ENCODE measurements at regions not wholly inside any gene's neighbourhood (a gene's known extent, or its start where the extent isn't known, plus 50 kb on each side); places are given as distances from the start of the nearest gene placed in this dataset.

GRCh38 chr1:219405531-219406331 lies 207.2 kb downstream of the ZC3H11B start:
- Mint-ChIP-seq H3K36me3 (no peaks in the 10 kb centered on the region), H3K9me3 (peaks cover 2 to 3% of the 10 kb centered on the region in 2 donors), H3K4me3 (no peak overlapping the region), H3K27ac (no peak overlapping the region), H3K27me3 (ENCODE audit: low read depth in 2 of 2) (no peaks in the 10 kb centered on the region), H3K4me1 (no peaks in the 10 kb centered on the region)
- Histone ChIP-seq H3K4me1 (ENCODE audit: control insufficient read depth, insufficient read depth, low read length) (no peaks in the 10 kb centered on the region), H3K27me3 (ENCODE audit: control insufficient read depth, insufficient read depth, low read length) (no peaks in the 10 kb centered on the region), H3K36me3 (ENCODE audit: control insufficient read depth, insufficient read depth, low read length) (no peaks in the 10 kb centered on the region), H3K27ac (ENCODE audit: low read length) (no peak overlapping the region), H3K4me3 (ENCODE audit: low read length) (no peak overlapping the region), H3K9me3 (ENCODE audit: control insufficient read depth, insufficient read depth, low read length) (no peaks in the 10 kb centered on the region)
- 91% methylated on average over 5 of the region's 6 CpGs for WGBS (ENCODE audit: insufficient coverage)
- TF ChIP-seq CTCF (IDR thresholded peaks at IDR 0.05), result no peak
- ATAC-seq (no peak), DNase-seq (no peak)
- intact Hi-C loops (cut with micrococcal nuclease), result no loop called here

DNA sequence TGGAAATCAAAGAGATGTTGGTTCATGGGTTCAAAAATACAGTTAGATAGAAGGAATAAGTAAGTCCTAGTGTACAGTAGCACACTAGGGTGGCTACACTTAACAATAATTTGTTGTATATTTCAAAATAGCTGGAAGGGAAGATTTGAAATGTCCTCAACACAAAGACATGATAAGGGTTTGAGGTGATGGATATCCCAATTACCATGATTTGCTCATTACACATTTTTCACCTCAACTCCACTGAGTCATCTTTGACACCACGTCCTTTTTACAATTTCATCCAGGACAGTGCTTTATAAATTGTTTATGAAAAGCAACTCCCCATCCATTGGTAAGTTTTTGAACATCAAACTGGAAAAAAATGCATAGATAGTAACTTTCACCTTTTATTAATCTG lies 208.3 kb downstream of the ZC3H11B start:
- Mint-ChIP-seq H3K27ac (no peak overlapping the region), H3K4me1 (no peaks in the 10 kb centered on the region), H3K9me3 (peaks cover 2 to 3% of the 10 kb centered on the region in 2 donors), H3K4me3 (no peak overlapping the region), H3K27me3 (ENCODE audit: low read depth in 2 of 2) (no peaks in the 10 kb centered on the region), H3K36me3 (no peaks in the 10 kb centered on the region)
- H3K4me3 ChIP-seq (ENCODE audit: low read length), result no peak overlapping the region
- H3K4me1 ChIP-seq (ENCODE audit: control insufficient read depth, insufficient read depth, low read length), result no peaks in the 10 kb centered on the region
- no peaks in the 10 kb centered on the region for H3K36me3 ChIP-seq (ENCODE audit: control insufficient read depth, insufficient read depth, low read length)
- H3K27me3 ChIP-seq (ENCODE audit: control insufficient read depth, insufficient read depth, low read length), result no peaks in the 10 kb centered on the region
- no peak for TF ChIP-seq CTCF (IDR thresholded peaks at IDR 0.05)
- WGBS (ENCODE audit: insufficient coverage), result 88% methylated on average over 1 of the region's 1 CpG
- DNase-seq (no peak), ATAC-seq (no peak)
- intact Hi-C loops (cut with micrococcal nuclease), result no loop called here
- no peaks in the 10 kb centered on the region for H3K9me3 ChIP-seq (ENCODE audit: control insufficient read depth, insufficient read depth, low read length)
- H3K27ac ChIP-seq (ENCODE audit: low read length), result no peak overlapping the region

GRCh38 chr1:219402925-219403324 lies 210.0 kb downstream of the ZC3H11B start:
- DNase-seq (no peak), ATAC-seq (no peak)
- Mint-ChIP-seq H3K27me3 (ENCODE audit: low read depth in 2 of 2) (no peaks in the 10 kb centered on the region), H3K27ac (no peak overlapping the region), H3K36me3 (peaks cover 5% of the 10 kb centered on the region), H3K4me3 (no peak overlapping the region), H3K4me1 (no peaks in the 10 kb centered on the region), H3K9me3 (peaks cover 3 to 6% of the 10 kb centered on the region in 2 donors)
- Histone ChIP-seq H3K36me3 (ENCODE audit: control insufficient read depth, insufficient read depth, low read length) (no peaks in the 10 kb centered on the region), H3K27ac (ENCODE audit: low read length) (no peak overlapping the region), H3K9me3 (ENCODE audit: control insufficient read depth, insufficient read depth, low read length) (no peaks in the 10 kb centered on the region), H3K27me3 (ENCODE audit: control insufficient read depth, insufficient read depth, low read length) (no peaks in the 10 kb centered on the region), H3K4me3 (ENCODE audit: low read length) (no peak overlapping the region), H3K4me1 (ENCODE audit: control insufficient read depth, insufficient read depth, low read length) (no peaks in the 10 kb centered on the region)
- no peak for TF ChIP-seq CTCF (IDR thresholded peaks at IDR 0.05)
- intact Hi-C loops (cut with micrococcal nuclease), result no loop called here

All from natural killer cell (primary cell).